GM03348 (cell line): ENCODE measurements at regions not wholly inside any gene's neighbourhood (a gene's known extent, or its start where the extent isn't known, plus 50 kb on each side); places are given as distances from the start of the nearest gene placed in this dataset.

Experiments
- DNase-seq: peaks from one replicate; pipeline ENCODE4 v3.0.0; 2012; ENCODE audit warnings: low spot score

- no peak for DNase-seq
These were observed 97.1 kb upstream of the EPB41L3 start for GRCh38 chr18:5640939-5641338.

- DNase-seq: no peak
These were observed 95.3 kb upstream of the EPB41L3 start for GRCh38 chr18:5639131-5639530.

DNA sequence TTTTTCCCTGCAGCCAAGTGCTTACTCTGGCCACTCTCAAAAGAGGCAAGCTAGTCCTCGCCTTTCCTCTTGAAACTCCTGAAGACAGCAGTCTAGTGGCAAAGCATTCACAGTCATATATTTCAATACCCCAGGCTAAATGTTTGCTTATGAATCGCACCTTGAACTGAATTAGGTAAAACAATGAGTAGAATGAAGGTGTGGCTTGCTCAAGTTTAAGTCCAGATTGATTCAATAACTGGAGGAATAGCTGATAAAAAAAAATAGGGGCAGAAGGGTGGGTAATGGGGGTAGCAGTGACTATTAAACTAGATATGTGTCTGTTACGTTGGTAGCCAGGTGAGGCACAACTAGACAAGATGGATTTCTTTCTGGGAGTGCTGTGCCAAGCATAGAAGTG, 88.2 kb upstream of the EPB41L3 start:
- no peak for DNase-seq

GRCh38 chr18:5630900-5631413, 87.2 kb upstream of the EPB41L3 start:
- DNase-seq: no peak

- peak; percentile 89 for DNase-seq
These were observed 86.5 kb upstream of the EPB41L3 start for GRCh38 chr18:5630057-5630899.

DNA sequence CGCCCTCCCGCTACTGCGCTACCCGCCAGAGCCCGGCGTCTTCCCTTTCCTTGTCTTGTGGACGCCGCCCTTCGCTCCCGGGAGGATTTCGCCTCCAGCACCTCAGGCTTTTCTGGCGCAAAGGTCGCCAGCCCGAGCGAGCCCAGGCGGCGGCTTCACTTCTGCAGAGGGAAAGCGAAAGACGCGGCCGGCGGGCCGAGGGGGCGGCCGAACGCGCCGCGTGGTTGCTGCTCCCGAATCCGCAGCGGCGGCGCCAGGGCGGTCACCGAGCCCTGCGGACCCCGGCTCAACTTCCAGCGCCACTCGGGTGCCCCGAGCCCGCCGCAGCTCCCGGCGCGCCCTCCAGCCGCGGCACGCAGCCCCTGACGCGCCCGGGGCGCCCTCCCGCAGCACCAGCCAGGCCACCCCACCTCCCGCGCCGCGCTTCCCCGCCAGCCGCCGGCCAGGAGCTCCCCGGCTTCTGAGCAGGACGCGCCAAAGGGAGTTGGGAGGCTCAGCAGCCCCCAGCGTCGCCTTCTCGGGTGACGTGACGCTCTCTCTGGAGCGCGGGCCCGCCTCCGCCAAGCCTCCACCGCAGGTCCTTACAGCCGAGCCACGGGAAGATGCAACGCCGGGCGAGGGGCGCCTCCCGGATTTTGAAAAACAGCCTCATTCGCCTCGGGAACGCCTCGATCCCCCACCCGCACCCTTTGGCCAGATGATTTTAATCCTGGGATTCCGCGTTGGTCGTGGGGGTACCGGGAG, 84.9 kb upstream of the EPB41L3 start:
- peak; percentile 60 for DNase-seq

DNA sequence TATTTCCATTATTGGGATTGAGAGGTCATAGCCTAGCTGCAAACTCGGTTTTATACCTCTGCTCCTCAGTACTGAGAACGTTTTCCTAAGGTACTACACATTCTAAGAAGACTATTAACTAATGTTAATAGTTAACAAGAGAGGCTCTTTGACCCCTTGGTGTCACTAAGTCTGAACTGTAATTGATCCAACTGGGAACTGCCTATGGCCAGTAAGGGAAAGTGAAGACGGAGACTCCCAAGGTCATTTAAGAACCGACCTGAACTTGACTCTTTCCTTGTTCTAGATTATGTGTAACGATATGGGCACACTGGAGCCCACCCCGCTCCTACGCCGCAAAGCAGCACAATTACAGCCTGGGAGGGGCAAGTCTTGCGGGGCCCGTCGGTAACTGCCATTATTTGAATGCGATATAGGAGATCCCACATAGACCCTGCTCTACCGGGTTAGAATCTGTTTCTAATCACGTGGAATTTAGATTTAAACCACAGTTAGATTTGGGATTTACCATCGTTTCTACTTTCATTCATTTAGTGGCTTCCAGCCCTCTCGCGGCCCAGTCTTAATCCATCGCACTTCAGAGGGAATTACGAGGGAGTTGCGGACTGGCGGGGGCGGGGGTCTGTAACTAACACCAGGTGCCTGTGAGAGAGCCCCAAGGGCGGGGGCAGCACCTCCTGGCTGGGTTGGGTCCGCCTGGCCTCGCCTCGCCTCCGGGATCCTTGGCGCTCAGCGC, 84.1 kb upstream of the EPB41L3 start:
- no peak for DNase-seq

- no peak for DNase-seq
These were observed 82.5 kb upstream of the EPB41L3 start for GRCh38 chr18:5626130-5626880.

DNA sequence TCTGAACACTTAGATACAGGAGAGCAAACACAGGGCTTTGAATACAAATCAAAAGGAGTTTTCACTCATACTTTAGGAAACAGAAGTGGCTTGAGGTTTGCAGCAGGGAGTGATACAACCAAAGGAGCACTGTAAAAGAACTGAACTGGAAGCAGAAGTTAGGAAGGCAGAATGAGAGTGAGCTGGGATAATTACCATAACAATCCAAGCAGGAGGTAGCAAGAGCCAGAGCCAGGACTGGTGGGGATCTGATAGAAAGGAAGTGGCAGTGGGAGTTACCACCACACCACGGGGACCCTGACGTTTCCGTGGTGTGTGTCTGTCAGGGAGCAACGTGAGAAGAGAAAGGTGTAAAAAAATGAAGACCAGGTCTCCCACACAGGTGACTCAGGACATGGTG, 81.3 kb upstream of the EPB41L3 start:
- DNase-seq: no peak

GRCh38 chr18:5622905-5623304, 79.1 kb upstream of the EPB41L3 start:
- no peak for DNase-seq

GRCh38 chr18:5620289-5620688, 76.5 kb upstream of the EPB41L3 start:
- peak; percentile 16 for DNase-seq

- no peak for DNase-seq
These were observed 75.6 kb upstream of the EPB41L3 start for GRCh38 chr18:5619376-5619775.

- no peak for DNase-seq
These were observed 74.4 kb upstream of the EPB41L3 start for GRCh38 chr18:5618047-5618688.

DNA sequence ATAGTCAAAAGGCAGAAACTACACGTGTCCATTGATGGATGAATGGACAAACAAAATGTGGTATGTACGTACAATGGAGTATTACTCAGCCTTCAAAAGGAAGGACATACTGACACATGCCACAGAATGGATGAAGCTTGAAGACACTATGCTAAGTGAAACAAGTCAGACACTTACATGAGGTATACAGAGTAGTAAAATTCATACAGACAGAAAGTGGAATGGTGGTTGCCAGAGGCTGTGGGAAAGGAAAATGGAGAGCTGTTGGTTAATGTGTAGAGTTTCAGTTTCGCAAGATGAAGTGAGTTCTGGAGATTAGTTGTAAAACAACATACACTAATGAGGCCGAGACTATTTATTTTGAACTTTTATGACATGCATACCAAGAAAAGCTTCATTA, 67.4 kb upstream of the EPB41L3 start:
- DNase-seq: no peak

GRCh38 chr18:5608846-5609245, 65.0 kb upstream of the EPB41L3 start:
- no peak for DNase-seq

- no peak for DNase-seq
These were observed 63.2 kb upstream of the EPB41L3 start for GRCh38 chr18:5606951-5607350.

- no peak for DNase-seq
These were observed 61.0 kb upstream of the EPB41L3 start for GRCh38 chr18:5604778-5605177.

DNA sequence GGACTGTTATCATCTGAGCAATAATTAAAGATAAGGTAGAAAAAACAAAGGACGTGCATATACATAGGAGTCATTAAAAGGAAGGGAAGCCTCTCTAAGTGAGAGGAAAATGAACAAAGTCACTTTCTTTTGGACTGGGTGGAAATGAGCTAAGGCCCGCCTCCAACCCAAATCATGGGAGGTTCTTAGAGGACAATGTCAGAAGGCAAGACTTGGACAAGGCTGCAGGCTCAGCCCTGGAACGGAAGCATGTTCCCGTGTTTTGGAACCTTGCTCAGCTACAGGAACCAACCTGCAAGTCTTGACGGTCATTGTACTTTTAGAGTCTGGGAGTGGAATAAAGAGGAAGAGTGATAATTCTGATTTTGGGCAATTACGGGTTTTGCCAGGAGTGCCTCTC, 59.4 kb upstream of the EPB41L3 start:
- no peak for DNase-seq

GRCh38 chr18:5601188-5601624, 57.4 kb upstream of the EPB41L3 start:
- DNase-seq: no peak

DNA sequence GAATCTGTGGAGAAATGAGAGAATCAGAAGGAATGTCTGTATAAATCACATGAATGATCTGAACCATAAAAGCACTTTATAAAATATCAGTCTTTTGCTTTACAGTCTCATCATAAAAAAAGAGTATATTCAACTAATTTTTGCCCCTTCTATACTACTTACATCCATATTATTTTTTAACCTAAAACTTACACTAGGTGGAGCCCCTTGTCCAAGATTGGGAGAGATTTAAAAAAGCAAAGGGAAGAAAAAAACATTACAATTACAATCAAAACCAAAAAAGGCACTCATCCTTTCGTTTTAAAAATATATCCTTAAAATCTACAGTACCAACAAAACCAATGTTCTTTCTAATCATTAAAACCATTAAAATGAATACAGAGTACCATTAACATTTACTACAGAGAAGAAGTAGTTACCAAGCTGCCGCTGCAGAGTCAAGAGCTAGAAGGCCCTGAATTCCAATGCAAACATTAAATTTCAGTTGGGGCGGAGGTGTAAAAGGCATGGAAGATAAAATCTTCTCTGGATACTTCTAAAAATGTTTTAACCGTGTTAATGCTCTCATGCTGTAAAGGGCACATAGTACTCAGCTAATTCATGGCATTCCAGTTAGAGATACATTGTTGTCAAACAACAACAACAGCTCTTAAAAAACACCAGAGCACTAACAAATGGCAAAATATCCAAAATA, 56.7 kb upstream of the EPB41L3 start:
- DNase-seq: peak; percentile 39

DNA sequence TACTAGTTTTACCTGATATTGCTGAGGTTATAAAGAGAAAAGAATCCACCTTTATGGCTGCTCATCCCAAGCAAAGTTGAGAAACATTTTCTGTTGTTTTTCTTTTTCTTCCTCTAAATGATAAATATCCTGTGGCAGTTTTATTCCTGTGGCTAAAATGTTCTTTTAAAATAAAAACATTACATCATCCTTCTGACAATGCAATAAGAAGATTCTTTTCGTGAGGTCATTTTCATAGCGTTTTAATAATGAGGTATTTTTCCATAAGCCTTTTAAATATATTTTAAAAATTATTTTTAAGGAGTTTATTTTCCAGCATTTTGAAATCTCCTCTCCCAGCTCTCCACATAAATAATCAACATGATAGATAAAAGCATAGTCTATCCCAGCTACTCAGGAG, 52.8 kb upstream of the EPB41L3 start:
- DNase-seq: no peak
